ENCODE measurements at regions not wholly inside any gene's neighbourhood (a gene's known extent, or its start where the extent isn't known, plus 50 kb on each side); places are given as distances from the start of the nearest gene placed in this dataset.
A peak's percentile ranks its signal among the peaks of the same experiment; 100 is the strongest.

DNA sequence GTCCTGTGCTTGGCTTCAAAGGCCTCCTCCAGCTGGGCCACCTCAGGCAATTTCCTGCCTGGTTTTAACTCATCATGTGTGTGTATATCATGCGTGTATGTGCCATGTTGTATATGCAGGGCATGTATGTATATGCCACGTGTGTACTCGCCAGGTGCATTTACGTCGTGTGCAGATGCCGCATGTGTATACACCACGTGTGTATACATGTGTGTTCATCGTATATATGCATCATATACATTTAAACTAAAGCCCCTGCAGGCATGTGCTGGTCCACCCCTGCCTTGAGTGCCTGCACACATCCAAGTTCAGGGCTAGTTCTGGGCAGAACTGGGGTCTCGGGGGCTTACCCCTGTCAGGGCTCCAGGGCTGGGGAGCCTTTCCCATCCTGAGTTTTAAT, 54.0 kb upstream of the SMOC2 start:
- Histone ChIP-seq H3K36me3 (no peaks in the 10 kb centered on the region), H3K9me3 (no peaks in the 10 kb centered on the region), H3K27me3 (no peaks in the 10 kb centered on the region), H3K4me1 (peaks cover 0 to 6% (median 4%) of the 10 kb centered on the region in 3 donors), H3K4me3 (no peak overlapping the region), H3K27ac (no peak overlapping the region)
- intact Hi-C loops (cut with DNase I): no loop called here
- no peak for ATAC-seq
- TF ChIP-seq, protein P1, sequence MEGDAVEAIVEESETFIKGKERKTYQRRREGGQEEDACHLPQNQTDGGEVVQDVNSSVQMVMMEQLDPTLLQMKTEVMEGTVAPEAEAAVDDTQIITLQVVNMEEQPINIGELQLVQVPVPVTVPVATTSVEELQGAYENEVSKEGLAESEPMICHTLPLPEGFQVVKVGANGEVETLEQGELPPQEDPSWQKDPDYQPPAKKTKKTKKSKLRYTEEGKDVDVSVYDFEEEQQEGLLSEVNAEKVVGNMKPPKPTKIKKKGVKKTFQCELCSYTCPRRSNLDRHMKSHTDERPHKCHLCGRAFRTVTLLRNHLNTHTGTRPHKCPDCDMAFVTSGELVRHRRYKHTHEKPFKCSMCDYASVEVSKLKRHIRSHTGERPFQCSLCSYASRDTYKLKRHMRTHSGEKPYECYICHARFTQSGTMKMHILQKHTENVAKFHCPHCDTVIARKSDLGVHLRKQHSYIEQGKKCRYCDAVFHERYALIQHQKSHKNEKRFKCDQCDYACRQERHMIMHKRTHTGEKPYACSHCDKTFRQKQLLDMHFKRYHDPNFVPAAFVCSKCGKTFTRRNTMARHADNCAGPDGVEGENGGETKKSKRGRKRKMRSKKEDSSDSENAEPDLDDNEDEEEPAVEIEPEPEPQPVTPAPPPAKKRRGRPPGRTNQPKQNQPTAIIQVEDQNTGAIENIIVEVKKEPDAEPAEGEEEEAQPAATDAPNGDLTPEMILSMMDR (IDR thresholded peaks at IDR 0.05): no peak
- no peak for DNase-seq
- 87 to 92% methylated on average over 9 of the region's 9 CpGs for WGBS, 2 donors
- no peak for FAIRE-seq

DNA sequence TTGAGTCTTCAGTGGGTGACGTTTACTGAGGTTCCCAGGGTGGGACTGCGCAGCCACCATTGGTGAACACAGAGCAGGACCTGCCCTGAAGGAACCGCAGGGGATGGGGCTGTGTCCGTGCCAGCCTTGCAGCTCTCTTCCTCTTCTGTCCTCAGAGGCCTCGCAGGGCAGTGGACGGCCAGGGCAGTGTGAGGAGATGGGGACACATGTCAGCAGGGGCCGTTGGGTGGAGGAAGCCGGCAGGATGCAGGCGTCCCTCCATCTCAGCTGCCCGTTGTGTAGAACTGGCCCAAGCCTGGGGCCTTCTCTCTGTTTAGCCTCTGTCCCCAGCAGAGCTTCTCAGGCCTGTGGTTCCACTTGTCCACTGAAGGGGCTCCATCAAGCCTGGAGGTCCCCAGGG, 53.6 kb upstream of the SMOC2 start:
- intact Hi-C loops (cut with DNase I): no loop called here
- WGBS, 2 donors: 87% methylated on average over 10 of the region's 10 CpGs
- TF ChIP-seq, protein P1 (IDR thresholded peaks at IDR 0.05): no peak
- Histone ChIP-seq H3K9me3 (no peaks in the 10 kb centered on the region), H3K36me3 (no peaks in the 10 kb centered on the region), H3K4me3 (no peak overlapping the region), H3K4me1 (peaks cover 0 to 6% (median 4%) of the 10 kb centered on the region in 3 donors), H3K27ac (no peak overlapping the region), H3K27me3 (no peaks in the 10 kb centered on the region)
- ATAC-seq: no peak
- no peak for FAIRE-seq
- DNase-seq: no peak

DNA sequence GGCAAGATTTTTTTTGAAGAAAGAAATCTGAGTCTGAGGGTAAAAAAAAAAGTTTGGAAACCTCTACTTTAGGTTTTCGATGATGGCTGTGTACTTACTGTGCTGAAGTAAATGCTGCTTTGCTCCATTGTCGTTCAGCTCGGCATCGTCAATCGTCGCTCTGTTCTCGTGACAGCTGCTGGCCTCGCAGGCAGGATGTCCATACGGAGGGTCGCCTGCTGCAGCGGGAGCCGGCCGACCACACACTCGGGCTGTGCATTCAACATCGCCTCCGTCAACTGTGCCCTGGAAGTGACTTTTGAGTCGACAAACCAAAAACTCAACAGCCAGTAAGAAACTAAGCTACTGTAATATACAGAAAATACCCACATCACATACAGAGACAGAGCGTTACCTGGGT, 53.1 kb upstream of the SMOC2 start:
- 90 to 95% methylated on average over 18 of the region's 18 CpGs for WGBS, 2 donors
- Histone ChIP-seq H3K9me3 (no peaks in the 10 kb centered on the region), H3K27me3 (no peaks in the 10 kb centered on the region), H3K27ac (no peak overlapping the region), H3K4me3 (no peak overlapping the region), H3K36me3 (no peaks in the 10 kb centered on the region), H3K4me1 (peaks cover 0 to 6% (median 4%) of the 10 kb centered on the region in 3 donors)
- TF ChIP-seq, protein P1 (IDR thresholded peaks at IDR 0.05): no peak
- FAIRE-seq: no peak
- intact Hi-C loops (cut with DNase I): no loop called here
- no peak for DNase-seq
- ATAC-seq: no peak

DNA sequence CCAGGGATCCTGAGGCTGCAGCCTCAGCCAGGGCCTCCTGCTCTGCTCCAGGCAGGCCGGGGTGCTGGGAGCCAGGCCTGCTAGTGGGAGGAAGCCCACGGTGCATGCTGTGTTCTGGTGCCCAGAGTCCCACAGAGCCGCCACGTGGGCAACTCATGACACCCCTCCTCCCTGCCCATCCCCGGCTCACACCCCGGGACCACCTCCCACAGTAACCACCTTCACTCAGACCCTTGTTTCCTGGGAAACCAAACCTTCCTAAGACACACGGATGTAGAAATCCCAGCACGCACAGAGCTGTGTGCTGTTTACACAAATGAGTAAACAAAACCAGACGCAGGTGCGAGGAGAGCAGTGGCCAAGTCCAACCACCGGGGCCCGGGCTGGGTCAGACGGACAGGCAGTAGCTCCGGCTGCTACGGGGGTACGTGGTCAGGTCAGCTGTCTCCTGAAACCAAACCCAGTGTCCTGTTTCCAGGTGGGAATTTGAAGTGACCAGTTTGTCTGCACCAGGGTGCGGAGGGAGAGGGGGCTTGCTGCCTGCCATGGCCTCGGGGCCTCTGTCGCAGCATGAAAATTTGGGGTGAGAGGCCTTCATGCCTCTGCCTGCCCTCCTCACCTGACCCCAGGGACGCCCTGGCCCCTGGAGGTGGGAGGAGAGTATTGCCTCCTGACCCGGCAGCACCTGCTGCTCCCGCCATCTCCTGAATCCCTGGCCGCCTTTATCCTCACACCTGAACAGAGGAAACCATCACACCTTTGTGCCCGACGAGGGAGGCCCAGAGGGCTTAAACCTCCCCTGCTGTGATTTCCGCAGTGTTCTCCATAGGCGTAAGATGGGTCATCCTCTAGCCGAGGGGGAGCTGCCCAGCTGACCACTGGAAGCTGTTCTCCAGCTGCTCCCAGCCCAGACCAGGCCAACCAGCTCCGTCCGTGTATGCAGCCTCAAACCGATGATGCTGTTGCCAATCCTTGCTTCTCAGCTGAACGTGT, 52.0 kb upstream of the SMOC2 start:
- Histone ChIP-seq H3K4me1 (peaks cover 0 to 6% (median 4%) of the 10 kb centered on the region in 3 donors), H3K27me3 (no peaks in the 10 kb centered on the region), H3K27ac (peak overlapping the region in 3 of 4 donors; percentile 8 to 42 (median 26)), H3K4me3 (no peak overlapping the region), H3K36me3 (no peaks in the 10 kb centered on the region), H3K9me3 (no peaks in the 10 kb centered on the region)
- DNase-seq: peak in 5 of 6 donors; percentile 58 to 88 (median 65)
- peak; percentile 78 to 92 (median 86) for ATAC-seq
- no peak for FAIRE-seq
- TF ChIP-seq, protein P1 (IDR thresholded peaks at IDR 0.05): no peak
- 54 to 58% methylated on average over 32 of the region's 32 CpGs for WGBS, 2 donors
- intact Hi-C loops (cut with DNase I): no loop called here
